ENCODE measurements at regions not wholly inside any gene's neighbourhood (a gene's known extent, or its start where the extent isn't known, plus 50 kb on each side); places are given as distances from the start of the nearest gene placed in this dataset.

- no peak overlapping the region for H4K91ac ChIP-seq (ENCODE audit: insufficient read length, low read depth, low read length)
- H3K79me1 ChIP-seq (ENCODE audit: insufficient read depth, low read depth, low read length, poor library complexity, severe bottlenecking) = no peaks in the 10 kb centered on the region
- Mint-ChIP-seq H3K9me3 (peaks cover 0 to 4% of the 10 kb centered on the region in 2 experiments; a peak in 3 of 5 replicates), H3K27ac (no peak overlapping the region), H3K36me3 (ENCODE audit: insufficient read depth in 1 of 3, low read depth in 3 of 3) (peaks cover 0 to under 1% (median 0%) of the 10 kb centered on the region in 3 experiments; a peak in 2 of 7 replicates), H3K4me1 (peaks cover 2 to 3% of the 10 kb centered on the region in 2 experiments; a peak in 3 of 4 replicates), H3K4me3 (no peak overlapping the region), H3K27me3 (ENCODE audit: low read depth) (no peaks in the 10 kb centered on the region)
- no peak overlapping the region for H2AK5ac ChIP-seq (ENCODE audit: insufficient read length, low read length)
- H2AFZ ChIP-seq (ENCODE audit: low read length) = no peak overlapping the region
- H2BK15ac ChIP-seq (ENCODE audit: low read depth, low read length) = no peak overlapping the region
- H3K27ac ChIP-seq (ENCODE audit: insufficient read length, low read depth, low read length) = no peak overlapping the region
- H2BK12ac ChIP-seq (ENCODE audit: insufficient read length, low read depth, low read length) = no peak overlapping the region
- no peak for DNase-seq
- no peak overlapping the region for H2BK20ac ChIP-seq (ENCODE audit: low read depth, low read length, poor library complexity, severe bottlenecking)
- H3K27me3 ChIP-seq (ENCODE audit: insufficient read depth, low read length) = no peaks in the 10 kb centered on the region
- H3K23ac ChIP-seq (ENCODE audit: insufficient read length, low read depth, low read length) = no peak overlapping the region
- no peak overlapping the region for H3K9ac ChIP-seq (ENCODE audit: extremely low read depth, insufficient read length, low read length)
- TF ChIP-seq CTCF (conservative IDR thresholded peaks at IDR 0.05) = no peak
- H3K9me3 ChIP-seq (ENCODE audit: control insufficient read depth, low read depth, low read length) = no peaks in the 10 kb centered on the region
- H2BK5ac ChIP-seq (ENCODE audit: insufficient read length, low read length) = no peak overlapping the region
- no peak overlapping the region for H3K14ac ChIP-seq (ENCODE audit: insufficient read depth, low read length)
- no peak overlapping the region for H3K4ac ChIP-seq (ENCODE audit: low read depth, low read length)
- H3K23me2 ChIP-seq (ENCODE audit: insufficient read length, low read depth, low read length, poor library complexity, severe bottlenecking) = no peaks in the 10 kb centered on the region
- H2BK120ac ChIP-seq (ENCODE audit: low read depth, low read length, poor library complexity, severe bottlenecking) = no peak overlapping the region
- H4K20me1 ChIP-seq (ENCODE audit: control insufficient read depth, insufficient read depth, insufficient read length) = no peaks in the 10 kb centered on the region
- H3K4me2 ChIP-seq (ENCODE audit: insufficient read depth, insufficient read length, low read length) = no peak overlapping the region
- H4K5ac ChIP-seq (ENCODE audit: insufficient read length, low read depth, low read length) = no peak overlapping the region
- no peak overlapping the region for H3K18ac ChIP-seq (ENCODE audit: insufficient read length, low read depth, low read length)
- no peaks in the 10 kb centered on the region for H3K79me2 ChIP-seq (ENCODE audit: insufficient read depth, low read length)
- H4K8ac ChIP-seq (replicated peaks; ENCODE audit: insufficient read length, low read depth, low read length) = no peak overlapping the region
- H3T11ph ChIP-seq (ENCODE audit: low read length) = no peak overlapping the region
- H3K56ac ChIP-seq (ENCODE audit: insufficient read length, low read depth, low read length) = no peak overlapping the region
- H3K4me1 ChIP-seq (ENCODE audit: insufficient read depth, low read length) = no peaks in the 10 kb centered on the region
Observed at GRCh38 chr4:60726779-60727178, 473.3 kb upstream of the ADGRL3 start.

Measured in H9 (cell line).